IMR-90 (cell line): ENCODE measurements at regions not wholly inside any gene's neighbourhood (a gene's known extent, or its start where the extent isn't known, plus 50 kb on each side); places are given as distances from the start of the nearest gene placed in this dataset.

ENCODE experiments used
- ATAC-seq: fragments of 200-7000 bp; cut with Tn5 transposase; 2 replicates; pipeline ENCODE4 v1.9.1; 2020; ENCODE audit warnings: low read depth, mild to moderate bottlenecking, moderate library complexity
- BruUV-seq: library from RNA; stranded (reverse); fragments of 400-500 nt; replicated peaks from 2 replicates; lab custom pipeline; 2021; lab: Mats Ljungman, UMichigan
- CTCF ChIA-PET: fragments of 300-600 bp; formaldehyde crosslinking; extraction: SDS; loops from one replicate; lab custom pipeline; 2021; ENCODE audit warnings: antibody characterized with exemption; lab: Yijun Ruan, JAX
- POLR2A ChIA-PET: fragments of 300-600 bp; sonication (Branson Sonifier 250); formaldehyde crosslinking; loops from one replicate; lab custom pipeline; 2022; ENCODE audit warnings: antibody characterized with exemption; ENCODE audit not compliant: unreplicated experiment; lab: Charles Lee
- DNase-seq: peaks from one replicate; pipeline ENCODE4 v3.0.0; 2013
- H2AFZ ChIP-seq: replicated peaks from 2 replicates; pipeline ENCODE3; 2013; ENCODE audit warnings: low read length, mild to moderate bottlenecking; ENCODE audit not compliant: poor library complexity
- H2AK5ac ChIP-seq: 2 replicates; pipeline ENCODE4 v1.6.1; 2013; ENCODE audit warnings: low read depth, low read length, inconsistent platforms
- H2AK9ac ChIP-seq: replicated peaks from 2 replicates; pipeline ENCODE3; 2013; ENCODE audit warnings: mild to moderate bottlenecking, low read depth, low read length, moderate library complexity; ENCODE audit not compliant: poor library complexity
- H2BK120ac ChIP-seq: 2 replicates; pipeline ENCODE4 v1.6.1; 2013; ENCODE audit warnings: low read depth, low read length, inconsistent platforms
- H2BK15ac ChIP-seq: 3 replicates; pipeline ENCODE4 v1.6.1; 2013; ENCODE audit warnings: low read depth, low read length, inconsistent platforms
- H2BK20ac ChIP-seq: 2 replicates; pipeline ENCODE4 v1.6.1; 2013; ENCODE audit warnings: low read depth, mild to moderate bottlenecking, inconsistent platforms, low read length, moderate library complexity
- H2BK5ac ChIP-seq: 2 replicates; pipeline ENCODE4 v1.6.1; 2013; ENCODE audit warnings: mild to moderate bottlenecking, low read depth, low read length, inconsistent platforms; ENCODE audit not compliant: poor library complexity, severe bottlenecking
- H3K14ac ChIP-seq: replicated peaks from 2 replicates; pipeline ENCODE4 v1.6.1; 2013; ENCODE audit warnings: low read depth, low read length, inconsistent platforms
- H3K18ac ChIP-seq: 2 replicates; pipeline ENCODE4 v1.6.1; 2013; ENCODE audit warnings: low read depth, low read length, control low read depth
- H3K23ac ChIP-seq: 2 replicates; pipeline ENCODE4 v1.6.1; 2013; ENCODE audit warnings: low read depth, low read length, inconsistent platforms
- H3K27ac ChIP-seq: 2 replicates; pipeline ENCODE4 v1.5.1; 2013; ENCODE audit warnings: mild to moderate bottlenecking, control low read depth, low read length; ENCODE audit not compliant: insufficient read depth
- H3K27me3 ChIP-seq: 2 replicates; pipeline ENCODE4 v1.6.1; 2013; ENCODE audit warnings: low read length; ENCODE audit not compliant: control insufficient read depth, insufficient read depth
- H3K36me3 ChIP-seq: 2 replicates; pipeline ENCODE4 v1.6.1; 2013; ENCODE audit warnings: low read length, mixed read lengths; ENCODE audit not compliant: control insufficient read depth, insufficient read depth
- H3K4ac ChIP-seq: 2 replicates; pipeline ENCODE4 v1.6.1; 2013; ENCODE audit warnings: low read depth, low read length, inconsistent platforms
- H3K4me1 ChIP-seq: 2 replicates; pipeline ENCODE4 v1.6.1; 2013; ENCODE audit warnings: low read length, mixed read lengths; ENCODE audit not compliant: control insufficient read depth, insufficient read depth
- H3K4me2 ChIP-seq: 2 replicates; pipeline ENCODE4 v1.6.1; 2013; ENCODE audit warnings: low read depth, mild to moderate bottlenecking, control low read depth, low read length, moderate library complexity
- H3K4me3 ChIP-seq: 2 replicates; pipeline ENCODE4 v1.5.1; 2013; ENCODE audit warnings: low read depth, mild to moderate bottlenecking, control low read depth, low read length, moderate library complexity; ENCODE audit not compliant: insufficient read depth
- H3K56ac ChIP-seq: 2 replicates; pipeline ENCODE4 v1.6.1; 2013; ENCODE audit warnings: low read length, inconsistent platforms; ENCODE audit not compliant: insufficient read depth; ENCODE audit errors: extremely low read depth
- H3K79me1 ChIP-seq, 2 experiments: 2 replicates each; pipeline ENCODE4 v1.6.1; 2013; ENCODE audit warnings: low read length in 2 of 2, inconsistent platforms in 1 of 2, low read depth in 1 of 2
- H3K9ac ChIP-seq: 2 replicates; pipeline ENCODE4 v1.6.1; 2013; ENCODE audit warnings: low read depth, low read length, control low read depth
- H3K9me1 ChIP-seq: 2 replicates; pipeline ENCODE4 v1.6.1; 2013; ENCODE audit warnings: low read length, inconsistent platforms; ENCODE audit not compliant: insufficient read depth
- H3K9me3 ChIP-seq: 2 replicates; pipeline ENCODE4 v1.6.1; 2013; ENCODE audit warnings: low read length; ENCODE audit not compliant: control insufficient read depth, insufficient read depth
- H4K20me1 ChIP-seq: 2 replicates; pipeline ENCODE4 v1.6.1; 2013; ENCODE audit warnings: low read length, inconsistent platforms; ENCODE audit not compliant: insufficient read depth
- H4K5ac ChIP-seq: 2 replicates; pipeline ENCODE4 v1.6.1; 2013; ENCODE audit warnings: mild to moderate bottlenecking, low read depth, low read length, control low read depth
- H4K8ac ChIP-seq, 2 experiments: 2 replicates each; pipeline ENCODE4 v1.6.1; 2013; ENCODE audit warnings: low read depth in 2 of 2, low read length in 2 of 2, control low read depth in 1 of 2, inconsistent platforms in 1 of 2
- H4K91ac ChIP-seq: 2 replicates; pipeline ENCODE4 v1.6.1; 2013; ENCODE audit warnings: low read depth, low read length, inconsistent platforms; ENCODE audit not compliant: insufficient read depth
- CHD1 ChIP-seq: IDR thresholded peaks from 2 replicates; pipeline ENCODE4 v1.6.1; 2012; ENCODE audit warnings: low read depth, low read length, improper control_type of control experiment
- FOS ChIP-seq: fragments of 150-350 bp; IDR thresholded peaks from 2 replicates; pipeline ENCODE4 v1.6.1; 2016; ENCODE audit warnings: low read depth, low read length
- MXI1 ChIP-seq: IDR thresholded peaks from 2 replicates; pipeline ENCODE4 v1.6.1; 2012; ENCODE audit warnings: low read depth, mild to moderate bottlenecking, low read length, moderate library complexity, borderline replicate concordance
- NFE2L2 ChIP-seq: fragments of 150-350 bp; IDR thresholded peaks from 2 replicates; pipeline ENCODE4 v1.6.1; 2016; ENCODE audit warnings: low read depth, mild to moderate bottlenecking, low read length
- RAD21 ChIP-seq: IDR thresholded peaks from 2 replicates; pipeline ENCODE4 v1.6.1; 2012; ENCODE audit warnings: low read length, improper control_type of control experiment
- RCOR1 ChIP-seq: IDR thresholded peaks from 2 replicates; pipeline ENCODE4 v1.6.1; 2012; ENCODE audit warnings: mild to moderate bottlenecking, low read length, improper control_type of control experiment; ENCODE audit not compliant: insufficient replicate concordance
- RFX5 ChIP-seq: IDR thresholded peaks from 2 replicates; pipeline ENCODE4 v1.8.0; 2012; ENCODE audit warnings: low read depth, mild to moderate bottlenecking, low read length, moderate library complexity
- SMC3 ChIP-seq: fragments of 150-350 bp; IDR thresholded peaks from 2 replicates; pipeline ENCODE4 v1.6.1; 2016; ENCODE audit warnings: low read depth, mild to moderate bottlenecking, antibody characterized with exemption, low read length, moderate library complexity
- WGBS, 2 experiments: methylation state at CpG; one replicate each; pipeline versions ENCODE4 v1.1.5 to v1.1.7; 2013; ENCODE audit warnings: missing lambda C conversion rate in 2 of 2; ENCODE audit not compliant: insufficient read length in 1 of 2; ENCODE audit errors: extremely low coverage in 2 of 2; 5-methylcytosine and 5-hydroxymethylcytosine counted together
- dilution Hi-C: fragments of 300-500 bp; cut with HindIII; formaldehyde crosslinking; loops from one replicate; pipeline ENCODE4 v1.14.3; 2018; ENCODE audit warnings: low sequenced_read_pairs; ENCODE audit not compliant: unreplicated experiment
- in situ Hi-C: fragments of 300-500 bp; cut with MboI; formaldehyde crosslinking; loops from 3 replicates; pipeline ENCODE4 v1.14.3; 2019; ENCODE audit warnings: low sequenced_read_pairs, inconsistent platforms, mixed read lengths
- intact Hi-C: fragments of 100-400 bp; cut with micrococcal nuclease; formaldehyde crosslinking; loops from 2 replicates; pipeline ENCODE4 v1.10.0; 2022
- TF ChIP-seq, protein P1 (sequence below): fragments of 150-350 bp; IDR thresholded peaks from 2 replicates; pipeline ENCODE4 v1.6.1; 2016; ENCODE audit warnings: low read depth, mild to moderate bottlenecking, low read length, moderate library complexity, borderline replicate concordance
- TF ChIP-seq, protein P2 (sequence below): conservative IDR thresholded peaks from 2 replicates; pipeline ENCODE4 v1.5.1; 2012; ENCODE audit warnings: mild to moderate bottlenecking, low read depth, low read length, improper control_type of control experiment

DNA sequence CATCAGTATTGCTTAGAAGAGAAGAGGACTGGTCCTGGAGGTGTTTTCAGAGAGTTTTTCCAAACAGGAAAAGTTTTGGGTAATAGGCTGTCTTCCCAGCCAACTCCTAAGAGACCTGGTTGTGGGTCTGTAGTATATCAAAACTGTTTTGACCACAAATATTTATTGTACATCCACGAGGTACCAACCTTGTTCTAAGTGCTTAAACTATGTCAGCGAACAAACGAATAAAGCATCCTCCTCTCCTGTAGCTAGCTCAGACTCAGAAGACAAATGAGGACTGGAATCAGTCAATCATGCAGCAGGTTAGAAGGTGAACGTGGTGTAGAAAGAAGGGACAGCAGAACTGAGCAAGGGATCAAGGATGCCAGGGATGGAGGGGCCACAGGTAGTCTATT lies 61.6 kb upstream of the MKI67 start:
- dilution Hi-C loops (no loop called here), in situ Hi-C loops (no loop called here), intact Hi-C loops (no loop called here)
- POLR2A ChIA-PET, result no interaction called here
- CTCF ChIA-PET, result no interaction called here
- Histone ChIP-seq H3K4ac (no peak overlapping the region), H2AFZ (no peak overlapping the region), H3K23ac (no peak overlapping the region), H4K8ac (no peak overlapping the region), H3K79me1 (no peaks in the 10 kb centered on the region), H3K27ac (no peak overlapping the region), H3K9ac (no peak overlapping the region), H4K91ac (no peak overlapping the region), H3K4me2 (no peak overlapping the region), H3K9me1 (no peaks in the 10 kb centered on the region), H2BK15ac (no peak overlapping the region), H2BK5ac (no peak overlapping the region), H3K18ac (no peak overlapping the region), H2BK120ac (no peak overlapping the region), H3K9me3 (no peaks in the 10 kb centered on the region), H2AK5ac (no peak overlapping the region), H2BK20ac (no peak overlapping the region), H4K20me1 (no peaks in the 10 kb centered on the region), H3K56ac (no peak overlapping the region), H3K27me3 (no peaks in the 10 kb centered on the region), H2AK9ac (no peak overlapping the region), H3K4me3 (no peak overlapping the region), H3K36me3 (no peaks in the 10 kb centered on the region), H3K4me1 (no peaks in the 10 kb centered on the region), H4K5ac (no peak overlapping the region), H3K14ac (no peak overlapping the region)
- no peak for ATAC-seq
- TF ChIP-seq FOS (no peak), SMC3 (no peak), CHD1 (no peak), MXI1 (no peak), RFX5 (no peak), NFE2L2 (no peak), RCOR1 (no peak), RAD21 (no peak)
- TF ChIP-seq, protein P1, sequence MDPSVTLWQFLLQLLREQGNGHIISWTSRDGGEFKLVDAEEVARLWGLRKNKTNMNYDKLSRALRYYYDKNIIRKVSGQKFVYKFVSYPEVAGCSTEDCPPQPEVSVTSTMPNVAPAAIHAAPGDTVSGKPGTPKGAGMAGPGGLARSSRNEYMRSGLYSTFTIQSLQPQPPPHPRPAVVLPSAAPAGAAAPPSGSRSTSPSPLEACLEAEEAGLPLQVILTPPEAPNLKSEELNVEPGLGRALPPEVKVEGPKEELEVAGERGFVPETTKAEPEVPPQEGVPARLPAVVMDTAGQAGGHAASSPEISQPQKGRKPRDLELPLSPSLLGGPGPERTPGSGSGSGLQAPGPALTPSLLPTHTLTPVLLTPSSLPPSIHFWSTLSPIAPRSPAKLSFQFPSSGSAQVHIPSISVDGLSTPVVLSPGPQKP, result no peak
- TF ChIP-seq, protein P2, sequence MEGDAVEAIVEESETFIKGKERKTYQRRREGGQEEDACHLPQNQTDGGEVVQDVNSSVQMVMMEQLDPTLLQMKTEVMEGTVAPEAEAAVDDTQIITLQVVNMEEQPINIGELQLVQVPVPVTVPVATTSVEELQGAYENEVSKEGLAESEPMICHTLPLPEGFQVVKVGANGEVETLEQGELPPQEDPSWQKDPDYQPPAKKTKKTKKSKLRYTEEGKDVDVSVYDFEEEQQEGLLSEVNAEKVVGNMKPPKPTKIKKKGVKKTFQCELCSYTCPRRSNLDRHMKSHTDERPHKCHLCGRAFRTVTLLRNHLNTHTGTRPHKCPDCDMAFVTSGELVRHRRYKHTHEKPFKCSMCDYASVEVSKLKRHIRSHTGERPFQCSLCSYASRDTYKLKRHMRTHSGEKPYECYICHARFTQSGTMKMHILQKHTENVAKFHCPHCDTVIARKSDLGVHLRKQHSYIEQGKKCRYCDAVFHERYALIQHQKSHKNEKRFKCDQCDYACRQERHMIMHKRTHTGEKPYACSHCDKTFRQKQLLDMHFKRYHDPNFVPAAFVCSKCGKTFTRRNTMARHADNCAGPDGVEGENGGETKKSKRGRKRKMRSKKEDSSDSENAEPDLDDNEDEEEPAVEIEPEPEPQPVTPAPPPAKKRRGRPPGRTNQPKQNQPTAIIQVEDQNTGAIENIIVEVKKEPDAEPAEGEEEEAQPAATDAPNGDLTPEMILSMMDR, result no peak
- DNase-seq, result no peak
- no TSS peak for BruUV-seq
- no CpG with 5 or more reads among the region's 4 CpGs for WGBS, 2 experiments
